Smooth muscle cell (in vitro differentiated cells): ENCODE measurements at regions not wholly inside any gene's neighbourhood (a gene's known extent, or its start where the extent isn't known, plus 50 kb on each side); places are given as distances from the start of the nearest gene placed in this dataset.

Source experiments
- DNase-seq: peaks from one replicate; lab custom pipeline; 2025; ENCODE audit not compliant: unreplicated experiment; lab: John Stamatoyannopoulos, UW
- H2AFZ ChIP-seq: fragments of 200-600 bp; sonication (generic); 2 replicates; pipeline ENCODE4 v1.6.0; 2016; ENCODE audit warnings: antibody characterized with exemption, low read depth, mild to moderate bottlenecking
- H3F3A ChIP-seq: fragments of 200-600 bp; sonication (generic); 2 replicates; pipeline ENCODE4 v1.6.0; 2017; ENCODE audit warnings: antibody characterized with exemption, low read depth
- H3K27ac ChIP-seq: fragments of 200-600 bp; sonication (generic); 2 replicates; pipeline ENCODE4 v1.5.1; 2016; ENCODE audit warnings: low read depth, mild to moderate bottlenecking
- H3K27me3 ChIP-seq: fragments of 200-600 bp; sonication (generic); 2 replicates; pipeline ENCODE4 v1.6.1; 2016; ENCODE audit warnings: low read depth, mild to moderate bottlenecking
- H3K36me3 ChIP-seq: fragments of 200-600 bp; sonication (generic); 2 replicates; pipeline ENCODE4 v1.5.1; 2016; ENCODE audit warnings: low read depth
- H3K4me1 ChIP-seq: fragments of 200-600 bp; sonication (generic); 2 replicates; pipeline ENCODE4 v1.5.1; 2016; ENCODE audit warnings: low read depth
- H3K4me2 ChIP-seq: fragments of 200-600 bp; sonication (generic); 2 replicates; pipeline ENCODE4 v1.6.0; 2016; ENCODE audit warnings: mild to moderate bottlenecking
- H3K4me3 ChIP-seq: fragments of 200-600 bp; sonication (generic); 2 replicates; pipeline ENCODE4 v1.5.1; 2016; ENCODE audit warnings: mild to moderate bottlenecking
- H3K79me2 ChIP-seq: fragments of 200-600 bp; sonication (generic); 2 replicates; pipeline ENCODE4 v1.6.0; 2016; ENCODE audit warnings: low read depth, mild to moderate bottlenecking
- H3K9ac ChIP-seq: fragments of 200-600 bp; sonication (generic); 2 replicates; pipeline ENCODE4 v1.6.0; 2016; ENCODE audit warnings: low read depth
- H3K9me3 ChIP-seq: fragments of 200-600 bp; sonication (generic); replicated peaks from 2 replicates; pipeline ENCODE4 v1.5.1; 2016; ENCODE audit warnings: low read depth
- H4K20me1 ChIP-seq: fragments of 200-600 bp; sonication (generic); 2 replicates; pipeline ENCODE4 v1.6.0; 2016; ENCODE audit warnings: low read depth
- CTCF ChIP-seq: fragments of 200-600 bp; sonication (generic); IDR thresholded peaks from 2 replicates; pipeline ENCODE4 v1.5.1; 2017; ENCODE audit warnings: borderline replicate concordance, mild to moderate bottlenecking, antibody characterized with exemption; ENCODE audit not compliant: insufficient read depth, poor library complexity, severe bottlenecking
- WGBS: methylation state at CpG from one replicate; pipeline ENCODE4 v1.1.7; 2016; ENCODE audit warnings: low lambda C conversion rate; 5-methylcytosine and 5-hydroxymethylcytosine counted together

- no peak for DNase-seq
- WGBS, result 81% methylated on average over 5 of the region's 5 CpGs
- no peaks in the 10 kb centered on the region for H3K36me3 ChIP-seq
- no peak overlapping the region for H3K4me3 ChIP-seq
- no peak overlapping the region for H3K9ac ChIP-seq
- no peak overlapping the region for H3K4me2 ChIP-seq
- H3F3A ChIP-seq, result no peaks in the 10 kb centered on the region
- no peaks in the 10 kb centered on the region for H3K79me2 ChIP-seq
- no peak for TF ChIP-seq CTCF
- no peak overlapping the region for H2AFZ ChIP-seq
- no peaks in the 10 kb centered on the region for H3K4me1 ChIP-seq
- H4K20me1 ChIP-seq, result no peaks in the 10 kb centered on the region
- H3K27me3 ChIP-seq, result no peaks in the 10 kb centered on the region
- no peaks in the 10 kb centered on the region for H3K9me3 ChIP-seq
- no peak overlapping the region for H3K27ac ChIP-seq
Observed at GRCh38 chr18:10258836-10259474, 195.5 kb upstream of the APCDD1 start.

- Histone ChIP-seq H3K4me2 (no peak overlapping the region), H3K4me3 (no peak overlapping the region), H3K9me3 (no peaks in the 10 kb centered on the region), H4K20me1 (no peaks in the 10 kb centered on the region), H2AFZ (no peak overlapping the region), H3F3A (no peaks in the 10 kb centered on the region), H3K9ac (no peak overlapping the region), H3K36me3 (no peaks in the 10 kb centered on the region), H3K79me2 (no peaks in the 10 kb centered on the region), H3K4me1 (no peaks in the 10 kb centered on the region), H3K27ac (no peak overlapping the region), H3K27me3 (no peaks in the 10 kb centered on the region)
- DNase-seq, result no peak
- WGBS, result 93% methylated on average over 3 of the region's 3 CpGs
- no peak for TF ChIP-seq CTCF
Observed at GRCh38 chr18:10259901-10260300, 194.5 kb upstream of the APCDD1 start.

GRCh38 chr18:10261344-10262276, 192.8 kb upstream of the APCDD1 start:
- no peaks in the 10 kb centered on the region for H4K20me1 ChIP-seq
- no peak for TF ChIP-seq CTCF
- no peak for DNase-seq
- no peaks in the 10 kb centered on the region for H3K36me3 ChIP-seq
- no peaks in the 10 kb centered on the region for H3K9me3 ChIP-seq
- WGBS, result 93% methylated on average over 5 of the region's 5 CpGs
- H3K4me1 ChIP-seq, result no peaks in the 10 kb centered on the region
- no peak overlapping the region for H2AFZ ChIP-seq
- H3K4me3 ChIP-seq, result no peak overlapping the region
- no peak overlapping the region for H3K4me2 ChIP-seq
- H3K9ac ChIP-seq, result no peak overlapping the region
- no peaks in the 10 kb centered on the region for H3K27me3 ChIP-seq
- H3F3A ChIP-seq, result no peaks in the 10 kb centered on the region
- no peaks in the 10 kb centered on the region for H3K79me2 ChIP-seq
- no peak overlapping the region for H3K27ac ChIP-seq

GRCh38 chr18:10262566-10262965, 191.9 kb upstream of the APCDD1 start:
- DNase-seq, result no peak
- no peaks in the 10 kb centered on the region for H3K4me1 ChIP-seq
- no peak overlapping the region for H3K27ac ChIP-seq
- H3F3A ChIP-seq, result no peaks in the 10 kb centered on the region
- H3K9ac ChIP-seq, result no peak overlapping the region
- WGBS, result 94% methylated on average over 9 of the region's 9 CpGs
- no peaks in the 10 kb centered on the region for H3K9me3 ChIP-seq
- no peak for TF ChIP-seq CTCF
- H4K20me1 ChIP-seq, result no peaks in the 10 kb centered on the region
- H3K4me3 ChIP-seq, result no peak overlapping the region
- H3K79me2 ChIP-seq, result no peaks in the 10 kb centered on the region
- no peaks in the 10 kb centered on the region for H3K36me3 ChIP-seq
- no peaks in the 10 kb centered on the region for H3K27me3 ChIP-seq
- no peak overlapping the region for H3K4me2 ChIP-seq
- no peak overlapping the region for H2AFZ ChIP-seq
